Neural crest cell (in vitro differentiated cells): ENCODE measurements at regions not wholly inside any gene's neighbourhood (a gene's known extent, or its start where the extent isn't known, plus 50 kb on each side); places are given as distances from the start of the nearest gene placed in this dataset.

Source experiments
- DNase-seq: peaks from one replicate; pipeline ENCODE4 v3.0.0; 2021; ENCODE audit warnings: low read depth, mixed read lengths, low spot score
- H3K27ac Mint-ChIP-seq: one replicate; pipeline ENCODE4 v1.8.0; 2021; ENCODE audit warnings: mild to moderate bottlenecking, mixed read lengths; ENCODE audit not compliant: unreplicated experiment
- H3K27me3 Mint-ChIP-seq: 2 replicates; pipeline ENCODE4 v1.8.0; 2021; ENCODE audit warnings: low read depth, mild to moderate bottlenecking, mixed read lengths
- H3K36me3 Mint-ChIP-seq: 2 replicates; pipeline ENCODE4 v1.8.0; 2021; ENCODE audit warnings: low read depth, mild to moderate bottlenecking, mixed read lengths
- H3K4me1 Mint-ChIP-seq: 2 replicates; pipeline ENCODE4 v1.8.0; 2021; ENCODE audit warnings: mixed read lengths
- H3K4me3 Mint-ChIP-seq: one replicate; pipeline ENCODE4 v1.8.0; 2021; ENCODE audit warnings: mild to moderate bottlenecking, mixed read lengths
- H3K9me3 Mint-ChIP-seq: 2 replicates; pipeline ENCODE4 v1.8.0; 2021; ENCODE audit warnings: mixed read lengths
- TF ChIP-seq, protein P1 (sequence below): fragments of 200-600 bp; sonication (generic); conservative IDR thresholded peaks from 2 replicates; pipeline ENCODE4 v1.5.0; 2021; ENCODE audit warnings: antibody characterized with exemption, mild to moderate bottlenecking

DNA sequence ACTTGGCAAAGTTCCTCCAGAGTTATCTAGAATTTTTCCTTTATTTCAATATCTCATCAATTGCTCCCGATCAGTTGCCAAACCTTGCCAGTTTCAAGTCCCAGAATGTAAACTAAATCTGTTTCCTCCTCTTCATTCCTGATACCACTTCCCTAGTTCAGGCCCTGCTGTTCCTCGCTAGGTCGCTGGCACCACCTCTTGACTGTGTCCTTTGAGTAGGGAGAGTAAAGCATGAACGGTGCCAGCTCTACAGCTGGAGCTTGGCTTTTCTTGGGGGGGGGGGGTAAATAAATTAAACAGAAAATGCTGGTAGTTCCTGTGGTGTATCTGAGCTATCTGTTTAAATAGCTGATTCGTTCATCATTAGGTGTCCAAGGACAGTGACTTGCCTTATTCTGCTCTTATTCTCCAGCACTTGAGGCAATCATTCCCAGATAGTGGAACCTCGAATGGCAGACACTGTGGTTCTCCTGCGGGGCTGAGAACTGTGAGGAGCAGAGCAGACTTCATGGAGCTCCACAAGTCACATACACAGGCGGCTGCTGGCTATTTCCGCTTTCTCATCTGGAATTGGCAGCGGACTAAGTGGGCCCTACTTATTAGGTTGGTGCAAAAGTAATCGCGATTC, 168.3 kb upstream of the FAT1 start:
- TF ChIP-seq, protein P1, sequence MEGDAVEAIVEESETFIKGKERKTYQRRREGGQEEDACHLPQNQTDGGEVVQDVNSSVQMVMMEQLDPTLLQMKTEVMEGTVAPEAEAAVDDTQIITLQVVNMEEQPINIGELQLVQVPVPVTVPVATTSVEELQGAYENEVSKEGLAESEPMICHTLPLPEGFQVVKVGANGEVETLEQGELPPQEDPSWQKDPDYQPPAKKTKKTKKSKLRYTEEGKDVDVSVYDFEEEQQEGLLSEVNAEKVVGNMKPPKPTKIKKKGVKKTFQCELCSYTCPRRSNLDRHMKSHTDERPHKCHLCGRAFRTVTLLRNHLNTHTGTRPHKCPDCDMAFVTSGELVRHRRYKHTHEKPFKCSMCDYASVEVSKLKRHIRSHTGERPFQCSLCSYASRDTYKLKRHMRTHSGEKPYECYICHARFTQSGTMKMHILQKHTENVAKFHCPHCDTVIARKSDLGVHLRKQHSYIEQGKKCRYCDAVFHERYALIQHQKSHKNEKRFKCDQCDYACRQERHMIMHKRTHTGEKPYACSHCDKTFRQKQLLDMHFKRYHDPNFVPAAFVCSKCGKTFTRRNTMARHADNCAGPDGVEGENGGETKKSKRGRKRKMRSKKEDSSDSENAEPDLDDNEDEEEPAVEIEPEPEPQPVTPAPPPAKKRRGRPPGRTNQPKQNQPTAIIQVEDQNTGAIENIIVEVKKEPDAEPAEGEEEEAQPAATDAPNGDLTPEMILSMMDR = no peak

DNA sequence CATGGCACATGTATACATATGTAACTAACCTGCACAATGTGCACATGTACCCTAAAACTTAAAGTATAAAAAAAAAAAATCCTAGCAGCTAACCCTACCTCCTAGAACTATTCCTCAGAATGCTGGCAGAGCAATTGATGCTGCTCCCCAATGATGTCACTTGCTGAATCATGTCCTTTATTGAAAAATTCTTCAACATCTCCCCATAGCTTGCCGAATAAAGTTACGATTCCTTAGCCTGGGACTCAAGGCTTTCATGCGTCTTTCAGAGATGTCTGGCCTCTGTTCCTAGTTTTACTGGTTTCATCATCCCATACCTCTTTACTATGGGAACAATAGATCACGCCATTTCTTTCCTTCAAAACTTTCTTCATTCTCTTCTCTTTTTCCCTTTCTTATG, 174.7 kb upstream of the FAT1 start:
- H3K4me1 Mint-ChIP-seq = no peaks in the 10 kb centered on the region
- no peak overlapping the region for H3K4me3 Mint-ChIP-seq
- no peaks in the 10 kb centered on the region for H3K9me3 Mint-ChIP-seq
- TF ChIP-seq, protein P1 = no peak
- no peak for DNase-seq
- no peak overlapping the region for H3K27ac Mint-ChIP-seq
- H3K36me3 Mint-ChIP-seq = no peaks in the 10 kb centered on the region
- no peaks in the 10 kb centered on the region for H3K27me3 Mint-ChIP-seq

More for the DNA sequence above, 168.3 kb upstream of the FAT1 start:
- Mint-ChIP-seq H3K27me3 (no peaks in the 10 kb centered on the region), H3K4me1 (peaks cover 21% of the 10 kb centered on the region), H3K9me3 (no peaks in the 10 kb centered on the region), H3K36me3 (no peaks in the 10 kb centered on the region), H3K4me3 (no peak overlapping the region), H3K27ac (no peak overlapping the region)
- DNase-seq = no peak

DNA sequence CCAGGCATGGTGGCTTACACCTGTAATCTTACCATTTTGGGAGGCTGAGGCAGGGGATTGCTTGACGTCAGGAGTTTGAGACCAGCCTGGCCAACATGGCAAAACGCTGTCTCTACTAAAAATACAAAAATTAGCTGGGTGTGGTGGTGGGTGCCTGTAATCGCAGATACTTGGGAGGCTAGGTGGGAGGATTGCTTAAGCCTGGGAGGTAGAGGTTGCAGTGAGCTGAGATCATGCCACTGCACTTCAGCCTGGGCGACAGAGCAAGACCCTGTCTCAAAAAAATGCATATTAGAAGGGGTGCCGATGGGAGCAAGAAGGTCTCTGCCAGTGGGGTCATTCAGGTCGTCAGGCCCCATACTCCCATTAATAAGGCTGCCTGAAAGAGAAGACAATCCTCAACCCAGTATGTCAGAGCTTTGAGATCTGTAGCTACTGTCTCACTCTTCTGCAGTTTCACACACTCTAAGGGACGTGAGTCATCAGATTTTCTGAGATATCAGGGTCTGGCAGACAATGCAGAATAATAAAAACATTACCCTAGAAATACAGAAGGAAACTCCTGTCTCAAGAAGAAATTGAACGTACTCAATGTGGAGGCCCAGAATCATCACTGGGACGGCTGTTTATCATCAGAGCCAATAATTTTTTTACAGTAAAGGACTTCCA, 176.7 kb upstream of the FAT1 start:
- H3K36me3 Mint-ChIP-seq = no peaks in the 10 kb centered on the region
- TF ChIP-seq, protein P1 = no peak

DNA sequence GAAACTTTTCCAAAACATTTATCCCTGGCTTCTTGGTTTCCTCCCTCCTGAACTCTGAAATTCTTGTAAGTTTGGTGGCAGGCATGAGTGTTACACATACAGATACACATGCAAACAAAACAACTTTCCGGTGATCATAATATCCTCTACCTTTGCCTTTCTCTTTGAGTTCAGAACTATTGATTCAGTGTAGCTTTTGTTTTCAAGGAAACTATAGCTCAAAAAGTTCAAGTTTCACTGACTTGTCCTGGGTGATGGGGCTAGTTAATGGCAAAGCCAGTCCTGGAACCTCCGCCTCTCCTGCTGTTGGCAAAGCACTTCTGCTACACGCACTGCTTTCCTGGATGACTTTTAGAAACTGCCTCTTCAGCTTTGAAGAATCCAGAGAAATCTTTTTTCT, 177.3 kb upstream of the FAT1 start:
- TF ChIP-seq, protein P1 = no peak
- no peaks in the 10 kb centered on the region for H3K36me3 Mint-ChIP-seq
- no peaks in the 10 kb centered on the region for H3K4me1 Mint-ChIP-seq
- H3K4me3 Mint-ChIP-seq = no peak overlapping the region
- no peak for DNase-seq
- no peaks in the 10 kb centered on the region for H3K27me3 Mint-ChIP-seq
- H3K27ac Mint-ChIP-seq = no peak overlapping the region
- H3K9me3 Mint-ChIP-seq = no peaks in the 10 kb centered on the region

More for the DNA sequence above, 176.7 kb upstream of the FAT1 start:
- H3K27ac Mint-ChIP-seq = no peak overlapping the region
- H3K27me3 Mint-ChIP-seq = no peaks in the 10 kb centered on the region
- no peaks in the 10 kb centered on the region for H3K4me1 Mint-ChIP-seq
- no peak overlapping the region for H3K4me3 Mint-ChIP-seq
- no peak for DNase-seq
- no peaks in the 10 kb centered on the region for H3K9me3 Mint-ChIP-seq

DNA sequence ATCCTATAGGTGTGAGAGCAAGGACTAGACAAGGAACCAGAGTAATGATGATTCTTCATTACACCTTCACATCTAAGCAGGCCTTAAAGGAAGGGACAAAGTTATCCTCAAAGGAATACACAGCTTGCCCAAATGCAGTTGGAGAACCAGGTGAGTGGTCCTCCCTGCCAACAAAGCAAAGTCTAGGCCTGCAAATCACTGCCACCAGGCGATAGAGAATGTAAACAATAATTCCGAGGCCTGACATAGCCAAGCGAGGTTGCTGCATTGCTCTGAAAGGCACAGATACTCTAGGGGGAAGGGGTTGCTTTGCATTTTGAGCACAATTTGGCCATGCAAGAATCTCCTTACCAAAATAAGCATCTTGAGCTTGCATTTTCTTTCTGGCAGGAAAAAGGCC, 178.2 kb upstream of the FAT1 start:
- H3K9me3 Mint-ChIP-seq = no peaks in the 10 kb centered on the region
- H3K4me1 Mint-ChIP-seq = no peaks in the 10 kb centered on the region
- H3K27ac Mint-ChIP-seq = no peak overlapping the region
- TF ChIP-seq, protein P1 = no peak
- no peaks in the 10 kb centered on the region for H3K36me3 Mint-ChIP-seq
- no peaks in the 10 kb centered on the region for H3K27me3 Mint-ChIP-seq
- H3K4me3 Mint-ChIP-seq = no peak overlapping the region
- no peak for DNase-seq
